ENCODE measurements at regions not wholly inside any gene's neighbourhood (a gene's known extent, or its start where the extent isn't known, plus 50 kb on each side); places are given as distances from the start of the nearest gene placed in this dataset.
"Not testable (repeated sequence)": the region's sequence is repeated elsewhere in the genome, so short reads cannot be mapped to it uniquely, and the experiment has no call there.

- H3K36me3 ChIP-seq (replicated peaks; ENCODE audit: insufficient read depth, low read depth): no peaks in the 10 kb centered on the region
- no peaks in the 10 kb centered on the region for H3K27me3 ChIP-seq
- TF ChIP-seq EZH2phosphoT487 (IDR thresholded peaks at IDR 0.05; ENCODE audit: low read depth, severe bottlenecking, unreplicated experiment) (no peak), EZH2 (IDR thresholded peaks at IDR 0.05; ENCODE audit: borderline replicate concordance) (no peak), CTCF (IDR thresholded peaks at IDR 0.05; ENCODE audit: poor library complexity) (no peak)
- WGBS (ENCODE audit: low lambda C conversion rate, missing lambda C conversion rate): 97% methylated on average over 7 of the region's 7 CpGs
- no peaks in the 10 kb centered on the region for H4K20me1 ChIP-seq (ENCODE audit: insufficient read depth, poor library complexity, severe bottlenecking)
- no peak overlapping the region for H3K27ac ChIP-seq
- no peaks in the 10 kb centered on the region for H3K9me3 ChIP-seq (ENCODE audit: low read depth)
- no peak overlapping the region for H2AFZ ChIP-seq
- H3K4me3 ChIP-seq: no peak overlapping the region
- DNase-seq (ENCODE audit: low spot score): no peak
- no peaks in the 10 kb centered on the region for H3K9me2 ChIP-seq (replicated peaks; ENCODE audit: insufficient read depth)
- no peak overlapping the region for H3K4me2 ChIP-seq
- H3K79me2 ChIP-seq: no peaks in the 10 kb centered on the region
- H3K4me1 ChIP-seq (ENCODE audit: insufficient read depth): no peaks in the 10 kb centered on the region
Observed at GRCh38 chr7:3141326-3141725, 97.7 kb upstream of the CARD11 start.

- no peaks in the 10 kb centered on the region for H4K20me1 ChIP-seq (ENCODE audit: insufficient read depth, poor library complexity, severe bottlenecking)
- no peaks in the 10 kb centered on the region for H3K79me2 ChIP-seq
- H3K36me3 ChIP-seq (replicated peaks; ENCODE audit: insufficient read depth, low read depth): no peaks in the 10 kb centered on the region
- H3K27ac ChIP-seq: no peak overlapping the region
- no peak overlapping the region for H3K4me3 ChIP-seq
- no peaks in the 10 kb centered on the region for H3K27me3 ChIP-seq
- no peak overlapping the region for H2AFZ ChIP-seq
- no peak overlapping the region for H3K4me2 ChIP-seq
- H3K4me1 ChIP-seq (ENCODE audit: insufficient read depth): no peaks in the 10 kb centered on the region
- no peak for TF ChIP-seq CTCF (IDR thresholded peaks at IDR 0.05; ENCODE audit: poor library complexity)
- TF ChIP-seq EZH2phosphoT487 (IDR thresholded peaks at IDR 0.05; ENCODE audit: low read depth, severe bottlenecking, unreplicated experiment): no peak
- no peak for TF ChIP-seq EZH2 (IDR thresholded peaks at IDR 0.05; ENCODE audit: borderline replicate concordance)
- no peaks in the 10 kb centered on the region for H3K9me3 ChIP-seq (ENCODE audit: low read depth)
- WGBS (ENCODE audit: low lambda C conversion rate, missing lambda C conversion rate): 65% methylated on average over 7 of the region's 7 CpGs
- no peaks in the 10 kb centered on the region for H3K9me2 ChIP-seq (replicated peaks; ENCODE audit: insufficient read depth)
- no peak for DNase-seq (ENCODE audit: low spot score)
Observed at GRCh38 chr7:3143869-3144775, 100.5 kb upstream of the CARD11 start.

- H3K9me3 ChIP-seq (ENCODE audit: low read depth); H3K27ac ChIP-seq; H3K4me1 ChIP-seq (ENCODE audit: insufficient read depth); H3K4me2 ChIP-seq; H3K79me2 ChIP-seq; H3K27me3 ChIP-seq; H4K20me1 ChIP-seq (ENCODE audit: insufficient read depth, poor library complexity, severe bottlenecking); H3K36me3 ChIP-seq (replicated peaks; ENCODE audit: insufficient read depth, low read depth); H2AFZ ChIP-seq; H3K4me3 ChIP-seq; H3K9me2 ChIP-seq (replicated peaks; ENCODE audit: insufficient read depth); DNase-seq (ENCODE audit: low spot score): not testable (repeated sequence)
- WGBS (ENCODE audit: low lambda C conversion rate, missing lambda C conversion rate): 91% methylated on average over 6 of the region's 6 CpGs
Observed at GRCh38 chr7:3144776-3145125, 101.1 kb upstream of the CARD11 start.

- no peaks in the 10 kb centered on the region for H3K27me3 ChIP-seq
- no peaks in the 10 kb centered on the region for H3K36me3 ChIP-seq (replicated peaks; ENCODE audit: insufficient read depth, low read depth)
- no peaks in the 10 kb centered on the region for H3K9me2 ChIP-seq (replicated peaks; ENCODE audit: insufficient read depth)
- TF ChIP-seq EZH2phosphoT487 (IDR thresholded peaks at IDR 0.05; ENCODE audit: low read depth, severe bottlenecking, unreplicated experiment): no peak
- TF ChIP-seq CTCF (IDR thresholded peaks at IDR 0.05; ENCODE audit: poor library complexity): no peak
- TF ChIP-seq EZH2 (IDR thresholded peaks at IDR 0.05; ENCODE audit: borderline replicate concordance): no peak
- H2AFZ ChIP-seq: no peak overlapping the region
- peak overlapping the region; percentile 46 for H3K27ac ChIP-seq
- peak; percentile 25 for DNase-seq (ENCODE audit: low spot score)
- H4K20me1 ChIP-seq (ENCODE audit: insufficient read depth, poor library complexity, severe bottlenecking): no peaks in the 10 kb centered on the region
- no peaks in the 10 kb centered on the region for H3K79me2 ChIP-seq
- H3K9me3 ChIP-seq (ENCODE audit: low read depth): no peaks in the 10 kb centered on the region
- H3K4me1 ChIP-seq (ENCODE audit: insufficient read depth): no peaks in the 10 kb centered on the region
- WGBS (ENCODE audit: low lambda C conversion rate, missing lambda C conversion rate): 76% methylated on average over 18 of the region's 18 CpGs
- H3K4me2 ChIP-seq: no peak overlapping the region
- no peak overlapping the region for H3K4me3 ChIP-seq
Observed at GRCh38 chr7:3146571-3147226, 103.0 kb upstream of the CARD11 start.

GRCh38 chr7:3148471-3148870, 104.8 kb upstream of the CARD11 start:
- not testable (repeated sequence) for H3K4me2 ChIP-seq; H3K4me1 ChIP-seq (ENCODE audit: insufficient read depth); H3K9me3 ChIP-seq (ENCODE audit: low read depth); H3K27me3 ChIP-seq; H3K79me2 ChIP-seq; H2AFZ ChIP-seq; H3K9me2 ChIP-seq (replicated peaks; ENCODE audit: insufficient read depth); H3K36me3 ChIP-seq (replicated peaks; ENCODE audit: insufficient read depth, low read depth); DNase-seq (ENCODE audit: low spot score); H3K27ac ChIP-seq; H3K4me3 ChIP-seq; H4K20me1 ChIP-seq (ENCODE audit: insufficient read depth, poor library complexity, severe bottlenecking)
- WGBS (ENCODE audit: low lambda C conversion rate, missing lambda C conversion rate): 48% methylated on average over 4 of the region's 4 CpGs
